ENCODE measurements at regions not wholly inside any gene's neighbourhood (a gene's known extent, or its start where the extent isn't known, plus 50 kb on each side); places are given as distances from the start of the nearest gene placed in this dataset.

DNA sequence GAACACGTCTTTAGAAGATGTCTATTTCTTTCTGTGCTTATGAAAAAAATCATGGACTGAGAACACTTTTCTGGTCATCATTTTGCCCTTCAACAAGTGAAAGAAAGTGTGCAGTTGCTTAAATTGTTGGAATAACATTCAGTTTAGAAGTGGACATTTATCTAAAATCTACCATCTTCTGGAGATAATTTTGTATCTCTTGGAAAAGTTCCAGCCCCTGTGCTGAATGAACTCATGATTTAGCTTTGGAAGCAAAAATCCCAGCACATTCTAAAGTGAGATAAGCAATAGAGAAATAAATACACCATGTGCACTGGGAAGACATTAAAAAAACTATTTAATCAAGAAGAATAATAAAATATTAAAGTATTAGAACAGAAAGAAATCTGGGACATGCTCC, 1420.8 kb upstream of the SLC10A2 start:
- TF ChIP-seq, protein P1, sequence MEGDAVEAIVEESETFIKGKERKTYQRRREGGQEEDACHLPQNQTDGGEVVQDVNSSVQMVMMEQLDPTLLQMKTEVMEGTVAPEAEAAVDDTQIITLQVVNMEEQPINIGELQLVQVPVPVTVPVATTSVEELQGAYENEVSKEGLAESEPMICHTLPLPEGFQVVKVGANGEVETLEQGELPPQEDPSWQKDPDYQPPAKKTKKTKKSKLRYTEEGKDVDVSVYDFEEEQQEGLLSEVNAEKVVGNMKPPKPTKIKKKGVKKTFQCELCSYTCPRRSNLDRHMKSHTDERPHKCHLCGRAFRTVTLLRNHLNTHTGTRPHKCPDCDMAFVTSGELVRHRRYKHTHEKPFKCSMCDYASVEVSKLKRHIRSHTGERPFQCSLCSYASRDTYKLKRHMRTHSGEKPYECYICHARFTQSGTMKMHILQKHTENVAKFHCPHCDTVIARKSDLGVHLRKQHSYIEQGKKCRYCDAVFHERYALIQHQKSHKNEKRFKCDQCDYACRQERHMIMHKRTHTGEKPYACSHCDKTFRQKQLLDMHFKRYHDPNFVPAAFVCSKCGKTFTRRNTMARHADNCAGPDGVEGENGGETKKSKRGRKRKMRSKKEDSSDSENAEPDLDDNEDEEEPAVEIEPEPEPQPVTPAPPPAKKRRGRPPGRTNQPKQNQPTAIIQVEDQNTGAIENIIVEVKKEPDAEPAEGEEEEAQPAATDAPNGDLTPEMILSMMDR (IDR thresholded peaks at IDR 0.05) = no peak
- no peak for TF ChIP-seq POLR2A (IDR thresholded peaks at IDR 0.05)

All from lower leg skin (tissue), 3 donors.